GM12878 (cell line): ENCODE measurements at regions not wholly inside any gene's neighbourhood (a gene's known extent, or its start where the extent isn't known, plus 50 kb on each side); places are given as distances from the start of the nearest gene placed in this dataset.
A peak's percentile ranks its signal among the peaks of the same experiment; 100 is the strongest.

Experiments used
- BCL11A ChIP-seq: IDR thresholded peaks from 2 replicates; pipeline ENCODE4 v1.6.1; 2011; ENCODE audit warnings: low read depth, low read length
- CBX3 ChIP-seq: fragments of 200-600 bp; sonication (generic); IDR thresholded peaks from 2 replicates; pipeline ENCODE4 v1.6.1; 2016; ENCODE audit warnings: low read depth, borderline replicate concordance
- CHD2 ChIP-seq: IDR thresholded peaks from 2 replicates; pipeline ENCODE4 v1.6.1; 2011; ENCODE audit warnings: low read depth, low read length, improper control_type of control experiment, borderline replicate concordance
- CREB1 ChIP-seq: IDR thresholded peaks from 2 replicates; pipeline ENCODE4 v1.6.1; 2012; ENCODE audit warnings: low read depth, mild to moderate bottlenecking, inconsistent platforms
- DPF2 ChIP-seq: fragments of 450-650 bp; IDR thresholded peaks from 2 replicates; pipeline ENCODE4 v1.6.1; 2017; ENCODE audit warnings: mild to moderate bottlenecking
- ESRRA ChIP-seq: IDR thresholded peaks from 2 replicates; pipeline ENCODE4 v1.6.1; 2012; ENCODE audit warnings: mild to moderate bottlenecking, low read length, improper control_type of control experiment
- HCFC1 ChIP-seq: fragments of 150-350 bp; IDR thresholded peaks from 2 replicates; pipeline ENCODE4 v1.6.1; 2014; ENCODE audit warnings: low read length
- IKZF1 ChIP-seq: fragments of 450-650 bp; conservative IDR thresholded peaks from 2 replicates; pipeline ENCODE4 v1.6.1; 2017; ENCODE audit warnings: antibody characterized with exemption, mild to moderate bottlenecking
- IKZF2 ChIP-seq, 2 experiments: fragments of 450-650 bp; IDR thresholded peaks; 2 replicates each; pipeline ENCODE4 v1.6.1; 2017; ENCODE audit warnings: mild to moderate bottlenecking in 2 of 2, moderate library complexity in 2 of 2
- JUND ChIP-seq: IDR thresholded peaks from 2 replicates; pipeline ENCODE4 v1.6.1; 2012; ENCODE audit warnings: low read depth, mild to moderate bottlenecking, low read length, improper control_type of control experiment, moderate library complexity
- NR2C1 ChIP-seq: fragments of 450-650 bp; IDR thresholded peaks from 2 replicates; pipeline ENCODE4 v1.6.1; 2017; ENCODE audit warnings: antibody characterized with exemption, mild to moderate bottlenecking, moderate library complexity
- NR2C2 ChIP-seq: IDR thresholded peaks from 2 replicates; pipeline ENCODE4 v1.6.1; 2011; ENCODE audit warnings: borderline replicate concordance, low read depth; ENCODE audit not compliant: control insufficient read depth, insufficient read length
- PBX3 ChIP-seq: IDR thresholded peaks from 2 replicates; pipeline ENCODE4 v1.6.1; 2011; ENCODE audit warnings: mild to moderate bottlenecking, low read depth, low read length, moderate library complexity; ENCODE audit not compliant: insufficient replicate concordance
- POLR2AphosphoS2 ChIP-seq: IDR thresholded peaks from 2 replicates; pipeline ENCODE4 v1.6.1; 2011; ENCODE audit warnings: low read depth, mild to moderate bottlenecking, low read length, improper control_type of control experiment, moderate library complexity
- RCOR1 ChIP-seq: conservative IDR thresholded peaks from 2 replicates; pipeline ENCODE4 v1.6.1; 2012; ENCODE audit warnings: low read depth, low read length, improper control_type of control experiment
- RELA ChIP-seq: fragments of 450-650 bp; IDR thresholded peaks from 2 replicates; pipeline ENCODE4 v1.8.0; 2014; ENCODE audit warnings: borderline replicate concordance; ENCODE audit not compliant: partially characterized antibody
- SIX5 ChIP-seq: IDR thresholded peaks from 2 replicates; pipeline ENCODE4 v1.6.1; 2011; ENCODE audit warnings: mild to moderate bottlenecking, low read depth, low read length, moderate library complexity; ENCODE audit not compliant: severe bottlenecking
- SMC3 ChIP-seq: IDR thresholded peaks from 2 replicates; pipeline ENCODE4 v1.6.1; 2011; ENCODE audit warnings: low read length, improper control_type of control experiment, borderline replicate concordance
- TBL1XR1 ChIP-seq: IDR thresholded peaks from 2 replicates; pipeline ENCODE4 v1.6.1; 2012; ENCODE audit warnings: low read depth, low read length, improper control_type of control experiment
- ZNF622 ChIP-seq: fragments of 450-650 bp; IDR thresholded peaks from 2 replicates; pipeline ENCODE4 v1.6.1; 2017; ENCODE audit warnings: mild to moderate bottlenecking, inconsistent platforms
- TF ChIP-seq, protein P1 (sequence below): IDR thresholded peaks from 2 replicates; pipeline ENCODE4 v1.6.1; 2012; ENCODE audit warnings: low read length, inconsistent platforms
- TF ChIP-seq, protein P2 (sequence below): fragments of 450-650 bp; IDR thresholded peaks from 2 replicates; pipeline ENCODE4 v1.6.1; 2017; ENCODE audit warnings: borderline replicate concordance
- TF ChIP-seq, protein P3 (sequence below): IDR thresholded peaks from 2 replicates; pipeline ENCODE4 v1.6.1; 2011; ENCODE audit warnings: borderline replicate concordance, low read depth, mild to moderate bottlenecking, moderate library complexity, mixed read lengths, low read length; ENCODE audit not compliant: insufficient read depth; ENCODE audit errors: extremely low read length
- TF ChIP-seq, protein P4 (sequence below): IDR thresholded peaks from 2 replicates; pipeline ENCODE4 v1.6.1; 2012; ENCODE audit warnings: low read depth, low read length, improper control_type of control experiment
- TF ChIP-seq, protein P5 (sequence below): IDR thresholded peaks from 2 replicates; pipeline ENCODE4 v1.6.1; 2012; ENCODE audit warnings: low read depth, low read length, improper control_type of control experiment

- no peak for TF ChIP-seq ZNF622
- TF ChIP-seq RCOR1 = no peak
- TF ChIP-seq, protein P1, sequence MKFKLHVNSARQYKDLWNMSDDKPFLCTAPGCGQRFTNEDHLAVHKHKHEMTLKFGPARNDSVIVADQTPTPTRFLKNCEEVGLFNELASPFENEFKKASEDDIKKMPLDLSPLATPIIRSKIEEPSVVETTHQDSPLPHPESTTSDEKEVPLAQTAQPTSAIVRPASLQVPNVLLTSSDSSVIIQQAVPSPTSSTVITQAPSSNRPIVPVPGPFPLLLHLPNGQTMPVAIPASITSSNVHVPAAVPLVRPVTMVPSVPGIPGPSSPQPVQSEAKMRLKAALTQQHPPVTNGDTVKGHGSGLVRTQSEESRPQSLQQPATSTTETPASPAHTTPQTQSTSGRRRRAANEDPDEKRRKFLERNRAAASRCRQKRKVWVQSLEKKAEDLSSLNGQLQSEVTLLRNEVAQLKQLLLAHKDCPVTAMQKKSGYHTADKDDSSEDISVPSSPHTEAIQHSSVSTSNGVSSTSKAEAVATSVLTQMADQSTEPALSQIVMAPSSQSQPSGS = peak; percentile 49; the same call in 1 of the 2 replicates
- no peak for TF ChIP-seq CHD2
- TF ChIP-seq RELA = no peak
- TF ChIP-seq, protein P2, sequence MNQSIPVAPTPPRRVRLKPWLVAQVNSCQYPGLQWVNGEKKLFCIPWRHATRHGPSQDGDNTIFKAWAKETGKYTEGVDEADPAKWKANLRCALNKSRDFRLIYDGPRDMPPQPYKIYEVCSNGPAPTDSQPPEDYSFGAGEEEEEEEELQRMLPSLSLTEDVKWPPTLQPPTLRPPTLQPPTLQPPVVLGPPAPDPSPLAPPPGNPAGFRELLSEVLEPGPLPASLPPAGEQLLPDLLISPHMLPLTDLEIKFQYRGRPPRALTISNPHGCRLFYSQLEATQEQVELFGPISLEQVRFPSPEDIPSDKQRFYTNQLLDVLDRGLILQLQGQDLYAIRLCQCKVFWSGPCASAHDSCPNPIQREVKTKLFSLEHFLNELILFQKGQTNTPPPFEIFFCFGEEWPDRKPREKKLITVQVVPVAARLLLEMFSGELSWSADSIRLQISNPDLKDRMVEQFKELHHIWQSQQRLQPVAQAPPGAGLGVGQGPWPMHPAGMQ = no peak
- peak; percentile 60 to 61; a peak in 2 of 4 replicates for TF ChIP-seq IKZF2 (IDR thresholded peaks at IDR 0.05)
- TF ChIP-seq, protein P3, sequence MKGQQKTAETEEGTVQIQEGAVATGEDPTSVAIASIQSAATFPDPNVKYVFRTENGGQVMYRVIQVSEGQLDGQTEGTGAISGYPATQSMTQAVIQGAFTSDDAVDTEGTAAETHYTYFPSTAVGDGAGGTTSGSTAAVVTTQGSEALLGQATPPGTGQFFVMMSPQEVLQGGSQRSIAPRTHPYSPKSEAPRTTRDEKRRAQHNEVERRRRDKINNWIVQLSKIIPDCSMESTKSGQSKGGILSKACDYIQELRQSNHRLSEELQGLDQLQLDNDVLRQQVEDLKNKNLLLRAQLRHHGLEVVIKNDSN = no peak
- no peak for TF ChIP-seq NR2C1
- TF ChIP-seq HCFC1 = no peak
- TF ChIP-seq CREB1 = no peak
- TF ChIP-seq SIX5 = no peak
- no peak for TF ChIP-seq TBL1XR1
- TF ChIP-seq, protein P4, sequence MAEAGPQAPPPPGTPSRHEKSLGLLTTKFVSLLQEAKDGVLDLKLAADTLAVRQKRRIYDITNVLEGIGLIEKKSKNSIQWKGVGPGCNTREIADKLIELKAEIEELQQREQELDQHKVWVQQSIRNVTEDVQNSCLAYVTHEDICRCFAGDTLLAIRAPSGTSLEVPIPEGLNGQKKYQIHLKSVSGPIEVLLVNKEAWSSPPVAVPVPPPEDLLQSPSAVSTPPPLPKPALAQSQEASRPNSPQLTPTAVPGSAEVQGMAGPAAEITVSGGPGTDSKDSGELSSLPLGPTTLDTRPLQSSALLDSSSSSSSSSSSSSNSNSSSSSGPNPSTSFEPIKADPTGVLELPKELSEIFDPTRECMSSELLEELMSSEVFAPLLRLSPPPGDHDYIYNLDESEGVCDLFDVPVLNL = no peak
- TF ChIP-seq BCL11A = no peak
- TF ChIP-seq ESRRA = no peak
- no peak for TF ChIP-seq POLR2AphosphoS2
- no peak for TF ChIP-seq NR2C2
- no peak for TF ChIP-seq PBX3
- TF ChIP-seq SMC3 = no peak
- TF ChIP-seq, protein P5, sequence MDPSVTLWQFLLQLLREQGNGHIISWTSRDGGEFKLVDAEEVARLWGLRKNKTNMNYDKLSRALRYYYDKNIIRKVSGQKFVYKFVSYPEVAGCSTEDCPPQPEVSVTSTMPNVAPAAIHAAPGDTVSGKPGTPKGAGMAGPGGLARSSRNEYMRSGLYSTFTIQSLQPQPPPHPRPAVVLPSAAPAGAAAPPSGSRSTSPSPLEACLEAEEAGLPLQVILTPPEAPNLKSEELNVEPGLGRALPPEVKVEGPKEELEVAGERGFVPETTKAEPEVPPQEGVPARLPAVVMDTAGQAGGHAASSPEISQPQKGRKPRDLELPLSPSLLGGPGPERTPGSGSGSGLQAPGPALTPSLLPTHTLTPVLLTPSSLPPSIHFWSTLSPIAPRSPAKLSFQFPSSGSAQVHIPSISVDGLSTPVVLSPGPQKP = peak; percentile 51; the same call in 1 of the 2 replicates
- TF ChIP-seq IKZF1 = peak; percentile 49
- TF ChIP-seq JUND = no peak
- TF ChIP-seq CBX3 = no peak
- 0 out of 2 replicates have a peak, but pooled peaks have one; percentile 30 for TF ChIP-seq DPF2
Measured at GRCh38 chr9:26746357-26747072, 146.1 kb downstream of the CAAP1 start (continued).
